ENCODE measurements at regions not wholly inside any gene's neighbourhood (a gene's known extent, or its start where the extent isn't known, plus 50 kb on each side); places are given as distances from the start of the nearest gene placed in this dataset.
"Not testable (repeated sequence)": the region's sequence is repeated elsewhere in the genome, so short reads cannot be mapped to it uniquely, and the experiment has no call there.

DNA sequence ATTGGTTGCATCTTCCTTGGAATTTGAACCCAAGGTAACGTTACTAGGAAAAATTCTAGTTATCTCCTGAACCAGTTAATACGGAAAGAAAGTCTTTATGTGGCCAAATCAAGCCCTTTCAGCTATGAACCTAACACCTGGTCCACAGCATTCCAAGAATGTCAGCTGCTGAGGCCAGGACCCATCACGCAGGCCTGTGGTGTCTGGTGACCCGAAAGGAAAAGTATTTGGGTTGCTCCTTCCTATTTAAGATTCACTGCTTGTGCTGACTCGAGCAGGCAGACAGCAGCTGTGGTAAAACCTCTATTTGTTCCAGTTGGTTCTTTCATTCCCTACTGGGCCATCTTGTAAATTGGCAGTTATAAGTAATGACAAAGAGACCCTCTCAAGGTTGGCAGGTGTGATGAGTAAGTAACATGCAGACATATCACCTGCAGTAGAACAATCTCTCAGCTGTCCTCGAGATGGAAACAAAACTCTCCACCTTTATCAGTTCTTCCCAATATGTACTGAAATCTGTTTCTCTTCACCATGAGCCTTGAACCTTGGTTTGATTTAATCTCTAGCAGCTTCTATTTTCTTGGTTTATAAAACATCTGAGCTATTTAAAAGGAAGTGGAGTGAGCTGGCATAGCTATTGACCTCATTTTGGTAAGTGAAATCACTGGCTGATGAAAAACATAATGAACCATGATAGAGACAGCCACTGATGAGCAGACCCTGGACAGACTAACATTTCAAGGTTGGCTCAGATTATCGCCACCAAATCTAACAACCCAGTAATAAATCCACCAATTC lies 182.1 kb upstream of the SMIM31 start:
- no peak for DNase-seq

- no peak for DNase-seq
These were observed 181.1 kb upstream of the SMIM31 start for GRCh38 chr4:164572877-164573279.

GRCh38 chr4:164575861-164576260 lies 178.1 kb upstream of the SMIM31 start:
- DNase-seq: no peak

GRCh38 chr4:164579270-164579942 lies 174.5 kb upstream of the SMIM31 start:
- DNase-seq: no peak

DNA sequence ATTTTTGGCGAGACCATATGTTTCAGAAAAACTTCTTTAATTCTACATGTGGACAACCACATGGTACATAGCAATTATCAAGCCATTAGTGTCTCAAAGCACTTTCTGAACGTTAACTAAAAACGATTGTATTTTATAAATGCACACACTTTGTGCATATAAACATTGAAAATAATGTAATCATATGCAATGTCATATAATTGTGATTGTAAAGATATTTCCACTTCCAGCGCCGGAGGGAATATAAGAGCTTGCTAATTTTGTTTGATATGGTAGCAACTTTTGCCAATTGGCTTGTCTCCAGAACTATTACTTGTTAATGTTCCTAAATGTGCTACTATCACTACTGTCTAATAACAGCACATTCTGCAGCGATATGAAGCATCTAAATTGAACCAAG lies 162.3 kb upstream of the SMIM31 start:
- no peak for DNase-seq

DNA sequence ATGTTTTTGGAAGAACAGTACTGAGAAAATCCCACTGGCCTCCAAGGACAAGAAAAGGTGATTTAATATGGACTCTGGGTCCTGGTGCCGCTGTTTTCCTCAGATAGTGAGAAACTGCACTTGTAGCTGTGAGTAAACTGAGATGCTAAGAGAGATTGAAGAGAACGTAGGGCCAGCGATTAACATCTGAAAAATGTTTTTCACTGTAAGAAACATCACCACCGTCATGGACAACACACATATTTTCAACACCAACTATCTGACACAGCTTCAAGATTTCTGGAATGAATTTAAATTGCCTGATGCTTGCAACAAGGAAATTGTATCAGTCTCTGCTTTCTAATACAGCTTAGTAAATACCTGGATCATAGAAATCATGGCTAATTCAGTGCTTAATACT lies 158.2 kb upstream of the SMIM31 start:
- no peak for DNase-seq

DNA sequence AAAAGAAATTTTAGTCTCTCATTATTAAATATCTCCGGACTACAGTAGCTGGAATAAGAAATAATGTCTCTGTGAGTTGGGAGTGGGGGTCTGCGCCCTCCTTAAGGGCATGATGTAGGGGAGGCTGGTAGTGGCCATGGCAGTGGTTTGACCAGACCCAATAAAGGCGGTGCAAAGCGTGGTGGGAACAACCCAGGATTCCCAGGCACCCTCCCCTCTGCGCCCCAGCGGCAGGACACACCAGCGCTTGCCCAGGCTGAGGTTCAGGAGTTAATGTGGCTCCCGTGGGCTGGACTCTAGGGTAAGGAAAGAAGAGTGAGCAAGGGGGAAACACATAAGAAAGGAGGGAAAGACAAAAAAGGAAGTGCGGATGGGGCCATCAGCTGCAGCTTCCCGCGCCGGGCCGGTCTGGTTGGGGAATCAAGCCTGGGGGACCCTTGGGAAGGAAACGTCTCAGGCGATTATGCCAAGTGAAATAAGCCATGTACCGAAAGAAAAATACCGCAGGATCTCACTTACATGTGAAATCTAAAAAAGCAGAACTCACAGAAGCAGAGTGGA lies 157.5 kb upstream of the SMIM31 start:
- DNase-seq: no peak

DNA sequence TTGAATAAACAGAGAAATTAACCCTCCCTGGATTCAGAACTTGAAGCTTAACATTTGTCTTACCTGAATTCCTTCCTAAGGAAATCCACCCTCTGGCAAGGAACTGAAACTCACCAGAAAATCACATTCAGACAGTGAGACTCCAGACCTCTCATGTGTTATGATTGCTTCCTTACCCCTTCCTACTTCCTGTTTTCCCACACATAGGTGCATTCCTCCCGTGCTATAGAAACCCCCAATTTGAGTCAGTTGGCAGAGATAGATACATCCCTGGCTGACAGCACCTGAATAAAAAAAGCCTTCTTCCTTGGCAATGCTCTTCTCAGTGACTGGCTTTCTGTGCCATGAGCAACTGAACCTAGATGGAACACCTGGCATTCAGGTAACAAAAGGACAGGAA lies 157.0 kb upstream of the SMIM31 start:
- no peak for DNase-seq

DNA sequence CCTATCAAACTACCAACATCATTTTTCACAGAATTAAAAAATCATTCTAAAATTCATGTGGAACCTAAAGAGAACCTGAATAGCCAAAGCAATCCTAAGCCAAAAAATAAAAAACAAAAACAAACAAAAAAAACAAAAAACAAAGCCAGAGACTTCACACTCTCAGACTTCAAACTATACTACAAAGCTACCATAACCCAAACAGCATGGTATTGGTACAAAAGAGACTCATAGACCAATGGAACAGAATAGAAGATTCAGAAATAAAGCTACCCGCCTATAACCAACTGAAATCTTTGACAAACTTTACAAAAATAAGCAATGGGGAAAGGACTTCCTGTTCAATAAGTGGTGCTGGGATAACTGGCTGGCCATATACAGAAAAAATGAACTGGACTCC lies 152.3 kb upstream of the SMIM31 start:
- DNase-seq: no peak

- not testable (repeated sequence) for DNase-seq
These were observed 148.1 kb upstream of the SMIM31 start for GRCh38 chr4:164605791-164606190.

DNA sequence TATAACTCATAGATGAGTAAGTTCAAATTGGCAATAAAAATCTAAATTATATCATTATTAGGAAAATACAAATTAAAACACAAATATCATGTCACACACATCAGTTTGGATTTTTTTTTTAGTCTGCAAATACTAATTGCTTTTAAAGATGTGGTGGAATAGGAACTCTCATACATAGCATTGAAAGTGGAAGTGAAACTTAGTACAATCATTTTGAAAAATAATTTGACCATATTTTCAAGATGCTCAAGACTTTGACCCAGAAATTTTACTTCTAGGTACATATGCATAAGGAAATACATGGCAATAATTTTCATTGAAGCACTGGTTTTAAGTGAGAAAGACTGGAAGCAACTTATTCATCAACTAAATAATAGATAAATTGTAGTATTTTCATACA lies 147.5 kb upstream of the SMIM31 start:
- DNase-seq: no peak

GRCh38 chr4:164613256-164613655 lies 140.7 kb upstream of the SMIM31 start:
- DNase-seq: no peak

- DNase-seq: no peak
These were observed 140.1 kb upstream of the SMIM31 start for GRCh38 chr4:164613792-164614191.

DNA sequence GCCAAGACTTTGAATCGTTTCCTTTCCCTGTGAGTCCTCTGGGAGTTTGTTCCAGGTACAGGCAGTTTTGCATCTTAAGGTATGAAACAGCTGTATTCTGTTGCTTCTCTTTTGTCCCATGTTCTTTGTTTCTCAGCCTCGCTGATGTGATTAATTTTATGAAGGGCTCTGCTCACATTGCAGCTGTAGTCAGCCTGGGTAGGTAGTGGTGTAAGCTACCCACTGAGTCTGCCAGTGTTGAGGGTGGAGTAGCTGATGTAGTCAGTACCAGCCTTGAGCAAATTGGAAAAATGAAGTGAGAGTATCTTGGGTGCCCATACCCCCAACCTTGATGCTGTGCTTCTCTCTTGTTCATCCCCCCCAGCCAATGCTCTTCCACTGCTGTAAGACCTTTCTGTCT lies 139.6 kb upstream of the SMIM31 start:
- no peak for DNase-seq

GRCh38 chr4:164614999-164615398 lies 138.9 kb upstream of the SMIM31 start:
- DNase-seq: no peak

GRCh38 chr4:164615964-164616363 lies 138.0 kb upstream of the SMIM31 start:
- no peak for DNase-seq

DNA sequence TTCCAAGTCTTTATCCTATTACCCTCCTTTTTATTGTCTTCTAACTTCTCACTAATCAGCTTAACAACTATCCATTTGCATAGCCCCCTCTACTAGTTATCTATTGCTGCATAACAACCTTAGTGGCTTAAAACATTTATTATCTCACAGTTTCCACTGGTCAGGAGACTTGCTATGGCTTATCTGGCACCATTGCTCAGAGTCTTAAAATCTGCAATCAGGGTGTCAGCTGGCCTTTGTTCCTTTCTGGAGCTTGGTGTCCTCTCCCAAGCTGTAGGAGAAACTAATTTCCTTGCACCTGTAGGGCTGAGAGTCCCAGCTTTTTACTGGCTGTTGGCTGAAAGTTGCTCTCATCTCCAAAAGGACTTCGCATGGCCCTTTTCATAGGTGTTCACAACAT lies 137.0 kb upstream of the SMIM31 start:
- no peak for DNase-seq

DNA sequence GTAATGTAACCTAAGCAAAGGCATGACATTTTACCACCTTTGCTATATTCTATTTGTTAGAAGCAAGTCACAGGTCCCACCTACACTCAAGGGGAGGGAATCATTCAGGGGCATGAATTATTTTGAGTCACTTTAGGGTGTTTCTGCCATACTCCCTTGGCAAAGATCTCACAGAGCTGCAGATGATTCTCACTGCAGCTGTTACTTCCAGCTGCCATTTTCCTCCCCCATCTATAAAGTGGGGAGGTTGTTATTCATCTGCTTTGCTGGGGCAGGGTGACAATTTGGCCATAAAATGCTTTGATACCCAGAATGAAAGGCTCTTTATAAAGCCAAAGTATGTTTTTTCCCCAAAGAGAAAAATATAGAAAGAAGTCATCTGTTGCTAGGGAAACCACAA lies 136.5 kb upstream of the SMIM31 start:
- DNase-seq: peak in 1 of 56 donors; percentile 2

- peak in 1 of 56 donors; percentile 3 for DNase-seq
These were observed 136.0 kb upstream of the SMIM31 start for GRCh38 chr4:164617911-164618310.

- no peak for DNase-seq
These were observed 131.9 kb upstream of the SMIM31 start for GRCh38 chr4:164621886-164622521.

DNA sequence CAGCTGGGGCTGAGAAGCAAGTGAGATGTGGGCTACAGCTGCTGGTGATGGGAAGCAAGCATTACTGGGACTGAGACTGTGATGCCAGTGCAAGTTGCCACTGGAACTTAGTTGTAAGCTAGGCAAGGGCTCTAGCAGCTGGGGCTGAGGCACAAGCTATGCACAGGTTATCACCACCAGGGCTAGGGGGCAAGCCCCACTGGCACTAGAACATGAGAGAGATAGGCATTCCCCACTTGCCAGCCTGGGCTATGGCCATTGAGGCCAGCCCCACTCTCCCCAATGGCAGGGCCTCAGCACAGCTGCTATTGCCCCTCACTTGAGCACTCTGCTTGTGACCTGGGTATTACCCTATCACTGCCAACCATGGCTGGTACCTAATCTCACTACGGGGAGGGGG lies 130.8 kb upstream of the SMIM31 start:
- no peak for DNase-seq

GRCh38 chr4:164639001-164639400 lies 114.9 kb upstream of the SMIM31 start:
- no peak for DNase-seq
